ENCODE measurements at regions not wholly inside any gene's neighbourhood (a gene's known extent, or its start where the extent isn't known, plus 50 kb on each side); places are given as distances from the start of the nearest gene placed in this dataset.

DNA sequence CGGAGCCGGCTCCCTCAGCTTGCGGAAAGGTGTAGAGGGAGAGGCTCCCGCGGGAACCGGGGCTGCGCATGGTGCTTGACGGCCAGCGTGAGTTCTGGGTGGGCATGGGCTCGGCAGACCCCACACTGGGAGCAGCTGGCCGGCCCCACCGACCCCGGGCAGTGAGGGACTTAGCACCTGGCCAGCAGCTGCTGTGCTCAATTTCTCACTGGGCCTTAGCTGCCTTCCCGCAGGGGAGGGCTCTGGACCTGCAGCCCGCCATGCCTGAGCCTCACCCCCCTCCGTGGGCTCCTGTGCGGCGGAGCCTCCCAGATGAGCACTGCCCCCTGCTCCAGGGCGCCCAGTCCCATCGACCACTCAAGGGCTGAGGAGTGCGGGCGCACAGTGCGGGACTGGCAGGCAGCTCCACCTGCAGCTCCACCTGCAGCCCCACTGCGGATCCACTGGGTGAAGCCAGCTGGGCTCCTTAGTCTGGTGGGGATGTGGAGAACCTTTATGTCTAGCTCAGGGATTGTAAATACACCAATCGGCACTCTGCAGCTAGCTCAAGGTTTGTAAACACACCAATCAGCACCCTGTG, 1141.8 kb downstream of the PCDH17 start:
- no peak for DNase-seq (ENCODE audit: low spot score)

DNA sequence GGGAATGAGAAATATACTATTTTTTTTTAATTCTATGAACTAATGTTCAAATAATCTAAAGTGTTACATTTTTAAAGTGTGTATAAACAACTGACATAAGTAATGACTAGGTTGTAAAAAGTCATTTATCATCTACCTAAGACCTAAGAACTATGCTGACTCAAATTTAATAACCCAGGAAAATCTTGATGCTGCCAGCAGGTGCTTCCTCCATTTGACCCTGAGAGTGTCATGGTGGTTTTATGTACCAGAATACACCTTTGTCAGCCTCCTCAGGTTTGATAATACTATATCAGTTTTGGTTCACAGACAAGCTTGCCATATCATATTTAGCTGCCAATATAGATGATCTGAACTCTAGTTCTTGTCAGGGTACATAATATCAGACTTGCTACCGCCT, 1151.2 kb downstream of the PCDH17 start:
- no peak for DNase-seq (ENCODE audit: low spot score)

DNA sequence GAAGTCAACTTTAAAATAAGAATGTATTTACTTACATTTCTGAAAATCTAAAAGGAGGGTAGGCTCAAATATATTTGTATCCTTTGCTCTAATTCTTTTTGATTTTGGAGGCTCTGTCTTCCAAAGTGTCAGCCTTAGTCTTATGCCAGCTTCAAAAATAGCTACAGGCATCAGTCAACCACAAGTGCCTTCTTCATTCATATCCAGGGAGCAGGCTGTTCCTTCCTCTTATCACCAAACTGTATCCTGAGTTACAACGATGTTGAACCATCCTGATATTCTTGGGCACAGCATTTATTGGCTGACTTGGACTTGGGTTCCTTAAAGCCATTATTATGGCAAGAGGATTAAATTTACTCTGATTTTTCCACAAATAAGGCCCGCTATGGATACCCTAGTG, 1161.3 kb downstream of the PCDH17 start:
- DNase-seq (ENCODE audit: low spot score): no peak

DNA sequence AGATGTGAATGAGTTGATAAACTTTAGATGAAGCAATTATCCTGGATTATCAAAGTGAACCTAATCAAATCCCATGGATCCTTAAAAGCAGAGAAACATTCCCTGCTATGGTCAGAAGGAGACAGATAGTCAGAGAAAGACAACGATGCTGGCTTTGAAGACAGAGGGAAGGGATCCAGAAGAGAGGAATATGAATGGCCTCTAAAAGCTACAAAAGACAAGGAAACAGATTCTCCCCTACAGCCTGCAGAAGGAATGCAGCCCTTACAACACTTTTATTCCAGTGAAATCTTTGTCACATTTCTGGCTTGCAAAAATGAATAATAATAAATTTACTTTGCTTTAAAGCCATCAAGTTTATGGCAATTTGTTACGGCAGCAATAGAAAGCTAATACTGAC, 1164.2 kb downstream of the PCDH17 start:
- no peak for DNase-seq (ENCODE audit: low spot score)

DNA sequence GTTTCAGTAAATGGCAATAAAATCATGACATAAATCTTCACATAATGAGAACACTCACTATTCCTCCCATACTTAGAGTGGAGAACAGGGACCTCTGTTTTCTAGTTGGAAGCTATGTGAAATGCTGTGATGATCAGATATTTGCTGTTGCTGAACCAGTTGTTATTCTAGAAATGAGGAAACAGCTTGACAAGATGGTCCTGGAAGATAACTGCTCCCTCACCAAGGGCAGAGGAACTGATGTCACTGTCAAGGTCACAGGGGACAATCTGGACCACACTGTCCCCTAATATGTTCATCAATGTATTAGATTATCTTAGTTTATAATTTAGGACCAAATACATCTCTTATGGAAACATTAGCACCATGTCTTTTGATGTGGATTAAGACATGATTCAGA, 1173.3 kb downstream of the PCDH17 start:
- DNase-seq (ENCODE audit: low spot score): peak; percentile 6

DNA sequence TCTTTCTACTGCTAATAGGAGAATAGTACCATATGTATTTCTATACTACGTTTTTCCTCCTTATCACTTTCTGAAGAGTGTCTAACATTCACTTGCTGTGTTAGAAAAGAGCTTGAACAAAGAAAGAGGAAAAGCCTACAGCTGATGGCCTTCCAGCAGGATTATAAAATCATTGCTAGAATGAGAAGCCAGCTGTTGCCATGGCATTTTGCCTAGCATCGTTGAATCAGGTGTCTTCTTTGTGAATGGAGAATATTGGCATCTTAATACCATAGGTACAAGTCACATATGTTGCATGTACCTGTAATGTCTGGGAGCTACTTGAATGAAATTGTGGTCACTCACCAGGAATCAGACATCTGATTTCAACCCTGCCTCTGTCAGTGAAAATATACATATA, 1174.9 kb downstream of the PCDH17 start:
- no peak for DNase-seq (ENCODE audit: low spot score)

DNA sequence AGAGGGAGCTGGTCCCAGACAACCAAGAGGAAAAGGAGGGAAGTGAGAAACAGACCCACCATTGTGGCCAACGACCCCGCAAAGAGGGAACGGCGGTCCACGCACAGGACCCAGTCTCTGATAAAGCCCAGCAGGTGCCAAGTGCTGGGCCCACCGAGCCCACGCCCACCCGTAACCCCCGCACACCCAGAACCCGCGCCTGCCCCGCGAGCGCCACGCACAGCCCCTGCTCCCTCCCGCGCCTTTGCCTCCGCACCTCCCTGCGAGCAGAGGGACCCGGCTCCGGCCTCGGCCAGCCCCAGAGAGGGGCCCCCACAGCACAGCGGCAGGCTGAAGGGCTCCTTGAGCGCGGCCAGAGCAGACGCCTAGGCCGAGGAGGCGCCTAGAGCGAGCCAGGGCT, 1192.2 kb downstream of the PCDH17 start:
- DNase-seq (ENCODE audit: low spot score): no peak

DNA sequence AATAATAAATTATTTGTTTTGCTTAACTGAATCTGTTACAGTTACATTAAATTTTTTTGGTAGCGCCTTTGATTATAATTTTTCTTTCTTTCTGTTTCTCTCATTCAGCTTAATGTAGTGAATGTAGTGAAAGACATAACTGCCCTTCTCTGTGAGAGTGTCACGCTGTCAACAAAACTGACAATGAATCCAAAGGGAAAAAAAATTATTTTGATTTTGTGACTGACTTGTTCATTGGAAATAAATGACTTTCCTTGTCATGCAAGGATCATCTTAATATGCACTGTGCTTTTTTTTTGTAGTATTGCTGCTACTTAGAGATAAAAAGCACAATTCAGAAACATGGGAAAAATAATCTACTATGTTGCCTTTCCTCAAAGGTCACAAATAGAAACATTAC, 1196.4 kb downstream of the PCDH17 start:
- DNase-seq (ENCODE audit: low spot score): no peak

DNA sequence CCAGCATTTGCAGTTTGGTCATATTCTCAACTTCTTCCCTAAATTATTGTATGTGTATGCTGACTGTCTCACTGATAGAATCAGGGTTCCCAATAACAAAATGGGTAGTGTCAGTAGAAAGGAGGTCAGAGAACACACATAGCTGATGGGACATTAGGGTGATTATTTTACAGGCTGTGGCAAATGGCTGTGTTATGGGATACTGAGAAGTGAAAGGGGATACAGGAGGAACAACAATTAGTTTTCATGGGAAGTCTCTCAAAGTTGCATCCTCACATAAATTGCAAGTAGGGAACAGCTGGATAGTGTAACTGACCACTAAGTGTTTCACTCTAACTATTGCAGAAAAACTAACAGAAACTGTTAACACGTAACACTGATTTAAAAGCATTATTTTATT, 1199.3 kb downstream of the PCDH17 start:
- no peak for DNase-seq (ENCODE audit: low spot score)

DNA sequence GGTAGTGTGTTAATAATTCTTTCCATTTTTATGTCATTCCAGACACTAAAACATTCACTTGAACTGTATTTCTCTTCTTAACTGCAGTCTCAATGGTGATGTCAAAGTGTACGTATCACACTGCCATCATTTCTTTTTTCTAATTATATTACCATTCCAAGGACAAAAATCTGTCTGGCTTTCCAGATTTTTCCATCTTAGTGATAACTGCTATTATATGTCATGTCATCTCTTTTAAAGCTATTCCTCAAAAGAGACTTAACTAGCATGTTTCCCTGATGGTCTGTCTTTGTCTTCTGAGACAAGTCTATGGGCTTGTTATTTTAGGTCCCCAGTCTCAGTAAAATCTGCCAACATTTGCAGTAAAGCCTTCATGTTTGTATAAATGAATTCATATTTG, 1207.1 kb downstream of the PCDH17 start:
- no peak for DNase-seq (ENCODE audit: low spot score)

DNA sequence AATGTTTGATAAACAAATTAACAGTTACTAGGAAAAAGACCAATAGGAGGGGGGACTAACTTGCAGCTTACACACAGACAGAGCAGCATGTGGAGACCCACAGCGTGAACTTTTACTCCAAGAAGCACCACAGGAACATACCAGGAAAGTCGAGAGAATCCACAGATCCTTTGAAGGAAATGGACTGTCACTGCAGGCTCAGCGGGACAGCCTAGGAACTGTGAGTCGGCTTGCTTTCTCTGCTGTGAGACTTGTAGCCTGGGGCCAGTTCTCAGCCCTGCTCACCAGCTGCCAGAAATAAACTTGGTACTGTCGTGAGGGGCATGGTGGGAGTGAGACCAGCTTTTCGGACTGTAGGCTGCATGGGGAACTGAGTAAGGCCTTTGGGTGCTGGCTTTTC, 1211.5 kb downstream of the PCDH17 start:
- no peak for DNase-seq (ENCODE audit: low spot score)

DNA sequence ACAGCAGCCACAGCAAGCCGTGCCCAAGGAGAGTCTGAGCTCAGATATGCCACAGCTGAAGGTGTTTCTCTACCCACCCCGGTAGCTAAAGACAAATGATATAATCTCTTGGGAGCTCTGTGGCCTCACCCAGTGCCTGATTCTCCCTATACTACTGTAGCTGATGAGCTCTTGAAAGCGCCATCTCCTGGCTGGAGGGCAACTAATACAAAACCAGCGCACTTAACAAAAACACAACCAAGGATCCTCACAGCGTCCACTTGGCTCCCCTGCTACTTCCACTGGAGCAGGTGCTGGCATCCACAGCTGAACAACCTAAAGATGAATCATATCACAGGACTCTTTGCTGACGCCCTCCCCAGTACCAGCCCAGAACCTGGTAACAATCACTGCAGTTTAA, 1212.0 kb downstream of the PCDH17 start:
- no peak for DNase-seq (ENCODE audit: low spot score)

DNA sequence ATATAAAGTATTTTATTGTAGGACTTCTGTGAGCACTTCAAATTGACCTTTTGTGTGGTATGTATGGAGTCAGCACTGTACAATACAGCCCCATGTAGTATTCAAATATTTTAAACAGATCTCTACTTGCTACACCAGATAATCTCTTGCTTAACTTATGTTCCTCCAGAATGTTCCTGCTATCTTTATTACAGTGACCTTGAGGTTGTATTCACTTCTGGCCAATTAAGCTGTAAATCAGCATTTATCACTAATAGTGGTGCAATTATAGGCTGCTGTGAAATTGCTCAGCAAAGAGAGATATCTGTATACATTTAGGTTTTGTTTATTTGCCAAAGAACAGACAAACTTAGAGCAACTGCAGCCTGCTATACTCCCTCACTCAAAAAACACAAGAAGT, 1218.6 kb downstream of the PCDH17 start:
- no peak for DNase-seq (ENCODE audit: low spot score)

DNA sequence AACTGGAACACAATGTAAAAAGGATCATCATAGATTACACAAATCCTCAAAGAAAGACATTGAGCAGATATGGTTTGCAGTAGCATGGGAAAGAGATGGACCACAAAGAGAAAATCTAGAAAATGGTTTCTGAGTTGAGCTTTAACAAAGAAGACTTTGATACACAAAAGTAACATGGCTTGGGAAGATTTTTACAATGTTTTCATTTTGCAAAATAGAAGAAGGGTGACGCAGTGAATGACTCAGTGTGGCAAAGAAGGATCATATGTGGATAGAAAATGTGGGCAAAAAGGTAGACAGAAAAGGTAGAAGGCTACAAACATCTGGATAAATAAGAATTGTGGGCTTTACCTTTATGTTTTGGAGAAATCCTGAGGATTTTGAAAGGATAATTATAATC, 1220.5 kb downstream of the PCDH17 start:
- DNase-seq (ENCODE audit: low spot score): no peak

DNA sequence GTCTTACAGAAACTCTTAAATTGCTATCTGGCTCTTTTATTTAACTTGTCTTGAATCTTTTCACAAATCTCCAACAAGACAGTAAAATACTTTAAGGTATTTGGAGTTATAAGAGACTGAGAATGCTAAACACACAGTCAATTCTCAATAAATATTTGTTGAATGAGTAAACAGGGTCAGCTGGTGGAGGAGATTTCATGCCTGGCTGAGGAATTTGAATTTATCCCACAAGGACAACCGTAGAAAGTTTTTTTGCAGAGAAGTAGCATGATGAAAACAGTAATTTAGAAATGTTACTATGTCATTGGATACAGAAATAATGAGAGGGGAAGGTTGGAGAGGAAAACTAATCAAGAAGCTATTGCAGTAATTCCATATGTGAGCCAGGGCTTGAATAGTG, 1223.7 kb downstream of the PCDH17 start:
- no peak for DNase-seq (ENCODE audit: low spot score)

DNA sequence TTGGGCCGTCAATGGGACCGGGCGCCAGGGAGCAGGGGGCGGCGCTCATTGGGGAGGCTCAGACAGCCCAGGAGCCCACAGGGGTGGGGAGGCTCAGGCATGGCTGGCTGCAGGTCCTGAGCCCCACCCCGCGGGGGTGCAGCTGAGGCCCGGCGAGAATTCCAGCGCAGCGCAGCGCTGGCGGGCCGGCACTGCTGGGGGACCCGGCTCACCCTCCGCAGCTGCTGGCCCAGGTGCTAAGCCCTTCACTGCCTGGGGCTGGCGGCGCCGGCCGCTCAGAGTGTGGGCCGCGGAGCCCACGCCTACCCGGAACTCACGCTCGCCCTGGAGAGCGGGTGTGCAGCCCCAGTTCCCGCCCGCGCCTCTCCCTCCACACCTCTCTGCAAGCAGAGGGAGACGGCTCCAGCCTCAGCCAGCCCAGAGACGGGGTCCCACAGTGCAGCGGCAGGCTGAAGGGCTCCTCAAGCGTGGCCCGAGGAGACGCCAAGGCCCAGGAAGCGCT, 1227.4 kb downstream of the PCDH17 start:
- DNase-seq (ENCODE audit: low spot score): no peak

DNA sequence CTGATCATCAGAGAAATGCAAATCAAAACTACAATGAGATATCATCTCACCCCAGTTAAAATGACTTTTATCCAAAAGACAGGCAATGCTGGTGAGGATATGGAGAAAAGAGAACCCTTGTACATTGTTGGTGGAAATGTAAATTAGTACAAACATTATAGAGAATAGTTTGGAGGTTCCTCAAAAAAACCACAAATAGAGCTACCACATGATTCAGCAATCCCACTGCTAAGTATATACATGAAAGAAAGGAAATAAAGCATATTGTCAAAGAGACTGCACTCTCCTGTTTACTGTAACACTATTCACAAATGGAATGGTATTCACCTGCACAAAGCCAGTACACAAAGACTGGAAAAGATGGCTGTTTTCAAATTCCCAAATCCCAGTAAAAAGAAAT, 1233.7 kb downstream of the PCDH17 start:
- DNase-seq (ENCODE audit: low spot score): no peak

DNA sequence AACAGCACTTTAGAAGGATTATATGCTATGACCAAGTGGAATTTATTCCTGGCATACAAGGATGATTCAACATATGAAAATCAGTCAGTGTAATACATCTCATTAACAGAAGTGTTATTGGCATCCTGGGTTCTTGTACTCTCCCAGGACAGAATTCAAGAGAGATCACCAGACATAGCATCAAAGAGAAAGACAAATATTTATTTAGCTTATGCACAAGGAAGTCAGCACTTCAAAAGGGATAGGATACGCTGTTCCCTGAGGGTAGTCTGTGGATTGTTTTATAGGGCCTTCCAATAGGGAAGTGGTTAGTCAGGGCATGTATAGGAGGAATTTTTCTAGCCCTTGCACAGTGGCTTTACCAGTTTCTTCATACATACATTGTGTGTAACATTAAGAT, 1238.0 kb downstream of the PCDH17 start:
- no peak for DNase-seq (ENCODE audit: low spot score)

DNA sequence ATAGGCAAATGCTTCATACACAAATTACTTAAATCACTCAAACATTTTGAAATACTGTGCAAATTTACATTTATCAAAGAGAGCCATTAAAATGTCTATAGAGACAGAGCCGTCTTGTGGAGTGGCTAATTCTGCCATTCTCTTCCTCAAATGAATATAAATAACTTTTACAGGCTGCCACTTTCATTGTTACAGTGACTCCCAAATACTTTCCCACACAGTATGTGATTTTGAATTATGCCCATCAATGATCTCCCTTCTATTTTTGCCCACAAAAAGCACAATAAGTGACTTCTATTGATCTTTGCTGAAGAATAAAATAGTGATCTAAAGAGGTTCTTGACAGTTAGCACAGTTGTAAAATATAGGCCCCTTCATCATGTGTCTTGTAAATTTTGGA, 1244.9 kb downstream of the PCDH17 start:
- DNase-seq (ENCODE audit: low spot score): no peak

DNA sequence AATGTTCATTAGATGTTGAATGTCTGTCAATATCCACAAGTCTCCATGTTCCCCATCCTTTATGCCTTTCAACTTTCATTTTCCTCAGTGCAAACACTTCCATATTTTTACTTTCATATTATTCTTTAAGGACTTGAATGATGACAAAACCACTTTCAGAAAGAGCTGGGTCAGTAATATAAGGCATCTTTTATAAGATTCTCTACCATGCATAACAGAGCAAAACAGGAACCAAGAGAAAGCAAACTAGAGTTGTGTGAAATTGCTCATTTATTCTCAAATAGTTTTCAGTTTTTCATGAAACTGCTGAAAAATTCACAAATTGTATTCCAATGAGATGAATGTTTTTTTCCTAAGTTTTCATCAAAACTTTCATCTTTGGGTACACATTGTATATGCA, 1247.6 kb downstream of the PCDH17 start:
- no peak for DNase-seq (ENCODE audit: low spot score)

DNA sequence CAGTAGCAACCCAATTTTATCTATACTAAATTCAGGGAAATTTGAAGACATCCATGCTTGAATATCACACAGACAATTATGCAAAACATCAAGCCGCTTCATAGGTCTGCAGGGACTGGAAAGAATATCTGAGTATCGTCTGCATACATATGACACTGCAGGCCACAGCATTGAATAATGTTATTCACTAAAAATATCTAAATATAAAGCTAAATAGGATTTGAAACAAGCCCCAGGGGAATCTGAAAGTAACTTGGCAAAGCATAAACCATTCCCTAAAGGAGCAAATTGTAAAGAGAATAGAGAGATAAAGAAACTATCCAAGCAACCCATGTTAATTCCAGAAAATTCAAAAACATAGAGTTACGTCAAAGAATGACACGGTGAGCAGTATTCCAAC, 1251.0 kb downstream of the PCDH17 start:
- DNase-seq (ENCODE audit: low spot score): no peak

DNA sequence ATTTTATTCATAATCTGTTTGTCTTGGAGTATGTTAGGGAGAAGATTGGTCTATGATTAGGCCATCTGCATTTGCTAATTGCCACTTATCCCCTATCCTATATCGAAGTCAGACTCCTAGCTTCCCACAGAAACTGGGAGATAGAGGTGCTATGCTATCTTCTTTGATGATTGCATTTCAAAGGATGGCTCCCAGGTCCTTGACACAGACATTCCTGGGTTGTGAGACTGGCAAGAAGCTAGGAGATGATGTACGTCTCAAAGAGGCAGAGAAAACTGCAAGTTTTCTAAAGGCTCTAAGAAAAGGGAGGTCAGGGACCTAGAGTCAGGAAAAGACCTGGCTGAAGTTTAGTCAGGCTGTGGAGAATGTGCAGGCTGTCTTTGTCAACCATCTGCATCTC, 1251.9 kb downstream of the PCDH17 start:
- peak; percentile 7 for DNase-seq (ENCODE audit: low spot score)

DNA sequence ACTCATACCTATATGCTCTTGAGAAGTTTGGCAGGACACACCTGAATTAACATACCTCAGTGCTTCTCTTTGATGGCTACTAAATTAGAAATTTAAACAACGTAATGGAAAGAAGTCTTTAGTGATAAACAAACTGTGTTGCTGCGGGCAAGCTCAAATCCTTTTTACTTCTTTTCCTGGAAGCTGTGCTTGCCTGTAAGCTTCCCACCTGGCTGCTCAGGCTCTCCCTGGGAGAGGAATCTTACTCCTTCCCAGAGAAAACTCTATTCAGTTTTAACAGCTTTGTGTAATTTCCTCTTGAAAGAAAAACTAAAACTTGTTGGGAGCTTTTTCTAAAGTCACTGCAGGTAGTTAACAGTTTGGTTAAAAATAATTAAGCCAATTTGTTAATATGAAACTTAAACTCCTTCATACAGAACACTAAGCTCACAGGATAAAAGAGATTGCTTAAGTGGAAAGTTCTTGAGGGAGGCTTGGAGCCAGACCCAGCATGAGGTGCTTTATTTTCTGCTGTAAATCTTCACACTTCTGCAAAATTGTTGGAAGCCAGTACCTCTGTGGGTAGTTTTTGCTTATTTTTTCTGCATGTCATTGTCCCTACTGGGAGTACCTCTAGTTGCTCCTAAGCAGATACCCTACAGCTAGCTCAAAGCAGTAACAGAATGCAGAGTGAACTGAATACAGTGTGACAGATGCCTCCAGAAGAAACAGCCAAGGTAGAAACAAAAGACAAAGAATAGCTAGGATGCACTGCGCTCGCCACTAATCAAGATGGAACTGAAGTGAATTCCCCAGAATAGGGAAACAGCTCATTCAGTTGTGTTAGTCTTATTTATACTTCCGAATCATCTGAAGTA, 1253.0 kb downstream of the PCDH17 start:
- DNase-seq (ENCODE audit: low spot score): no peak

Data from SK-N-DZ (cell line).